ENCODE measurements at regions not wholly inside any gene's neighbourhood (a gene's known extent, or its start where the extent isn't known, plus 50 kb on each side); places are given as distances from the start of the nearest gene placed in this dataset.

DNA sequence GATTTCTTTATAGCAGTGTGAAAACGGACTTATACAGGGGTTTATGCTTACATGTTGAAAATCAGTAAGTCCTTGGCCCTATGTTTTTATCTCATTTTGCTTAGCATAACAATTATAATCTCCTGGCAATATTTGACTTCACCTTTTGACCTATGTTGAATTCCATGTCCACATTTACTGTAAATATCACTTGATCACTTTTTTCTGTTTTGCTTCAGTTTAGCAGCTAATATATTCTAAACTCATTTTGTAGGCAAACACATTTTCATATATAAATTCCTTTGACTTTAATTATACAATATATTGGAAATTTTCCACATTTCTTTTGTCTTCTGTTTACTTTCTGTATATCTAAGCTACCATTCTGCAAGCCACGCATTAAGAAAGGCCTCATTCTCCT, 674.0 kb downstream of the MAT2B start:
- Histone ChIP-seq H3K27ac (ENCODE audit: low read depth in 2 of 2, low read length in 1 of 2) (no peak overlapping the region), H3K9me3 (ENCODE audit: control insufficient read depth in 2 of 2, insufficient read depth in 1 of 2, low read depth in 1 of 2, low read length in 1 of 2) (no peaks in the 10 kb centered on the region), H3K27me3 (ENCODE audit: control insufficient read depth in 1 of 2, insufficient read depth in 2 of 2, low read length in 2 of 2) (no peaks in the 10 kb centered on the region), H3K4me1 (ENCODE audit: control insufficient read depth in 2 of 2, insufficient read depth in 2 of 2, low read length in 1 of 2) (no peaks in the 10 kb centered on the region), H3K4me3 (ENCODE audit: low read depth in 1 of 2, low read length in 2 of 2) (no peak overlapping the region), H3K36me3 (ENCODE audit: control insufficient read depth in 2 of 2, insufficient read depth in 2 of 2, low read length in 1 of 2) (no peaks in the 10 kb centered on the region)
- 67 to 70% methylated on average over 2 of the region's 2 CpGs for WGBS, 2 donors

DNA sequence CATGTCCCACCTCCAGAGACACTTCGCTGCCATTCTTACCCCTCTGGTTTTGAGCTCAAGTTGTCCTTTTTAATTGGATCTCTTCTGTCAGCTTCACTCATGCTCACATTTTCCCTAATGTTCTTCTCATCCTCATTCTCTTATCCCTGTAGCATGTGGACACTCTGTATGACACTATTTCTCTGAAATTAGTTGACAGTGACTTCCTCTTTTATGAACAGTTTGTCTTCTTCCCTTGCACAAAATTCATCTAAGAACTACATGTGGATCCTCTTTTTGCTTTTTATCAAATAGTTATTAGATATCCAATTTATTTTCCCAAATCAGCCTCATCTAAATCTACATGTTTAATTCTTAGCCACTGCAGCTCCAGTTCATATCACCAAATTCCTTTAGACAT, 676.2 kb downstream of the MAT2B start:
- WGBS, 2 donors, result 92 to 93% methylated on average over 1 of the region's 1 CpG
- no peaks in the 10 kb centered on the region for H3K9me3 ChIP-seq (ENCODE audit: control insufficient read depth in 2 of 2, insufficient read depth in 1 of 2, low read depth in 1 of 2, low read length in 1 of 2)
- no peak overlapping the region for H3K27ac ChIP-seq (ENCODE audit: low read depth in 2 of 2, low read length in 1 of 2)
- H3K36me3 ChIP-seq (ENCODE audit: control insufficient read depth in 2 of 2, insufficient read depth in 2 of 2, low read length in 1 of 2), result no peaks in the 10 kb centered on the region
- H3K4me3 ChIP-seq (ENCODE audit: low read depth in 1 of 2, low read length in 2 of 2), result no peak overlapping the region
- H3K4me1 ChIP-seq (ENCODE audit: control insufficient read depth in 2 of 2, insufficient read depth in 2 of 2, low read length in 1 of 2), result no peaks in the 10 kb centered on the region
- H3K27me3 ChIP-seq (ENCODE audit: control insufficient read depth in 1 of 2, insufficient read depth in 2 of 2, low read length in 2 of 2), result no peaks in the 10 kb centered on the region

DNA sequence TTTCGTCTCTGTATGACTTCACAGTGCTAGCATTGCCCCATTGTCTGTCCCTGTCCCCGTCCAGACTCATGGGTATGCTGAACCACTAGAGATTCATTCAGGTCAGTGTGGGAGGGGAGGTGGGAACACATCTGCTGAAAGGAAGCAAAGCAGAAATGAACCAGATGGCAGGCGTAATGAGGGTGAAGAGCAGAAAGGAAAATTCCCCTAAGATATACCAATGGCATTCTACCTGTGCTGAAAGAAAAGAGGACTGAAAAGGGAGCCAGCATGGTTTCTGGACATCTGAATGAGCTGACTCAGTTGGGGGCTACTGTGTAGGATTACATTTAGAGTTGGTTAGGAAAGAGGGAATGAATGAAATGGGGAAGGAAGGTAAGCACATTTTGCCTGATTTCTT, 678.7 kb downstream of the MAT2B start:
- Histone ChIP-seq H3K27me3 (ENCODE audit: control insufficient read depth in 1 of 2, insufficient read depth in 2 of 2, low read length in 2 of 2) (no peaks in the 10 kb centered on the region), H3K9me3 (ENCODE audit: control insufficient read depth in 2 of 2, insufficient read depth in 1 of 2, low read depth in 1 of 2, low read length in 1 of 2) (no peaks in the 10 kb centered on the region), H3K4me3 (ENCODE audit: low read depth in 1 of 2, low read length in 2 of 2) (no peak overlapping the region), H3K4me1 (ENCODE audit: control insufficient read depth in 2 of 2, insufficient read depth in 2 of 2, low read length in 1 of 2) (no peaks in the 10 kb centered on the region), H3K36me3 (ENCODE audit: control insufficient read depth in 2 of 2, insufficient read depth in 2 of 2, low read length in 1 of 2) (no peaks in the 10 kb centered on the region), H3K27ac (ENCODE audit: low read depth in 2 of 2, low read length in 1 of 2) (no peak overlapping the region)
- 63 to 74% methylated on average over 3 of the region's 3 CpGs for WGBS, 2 donors

DNA sequence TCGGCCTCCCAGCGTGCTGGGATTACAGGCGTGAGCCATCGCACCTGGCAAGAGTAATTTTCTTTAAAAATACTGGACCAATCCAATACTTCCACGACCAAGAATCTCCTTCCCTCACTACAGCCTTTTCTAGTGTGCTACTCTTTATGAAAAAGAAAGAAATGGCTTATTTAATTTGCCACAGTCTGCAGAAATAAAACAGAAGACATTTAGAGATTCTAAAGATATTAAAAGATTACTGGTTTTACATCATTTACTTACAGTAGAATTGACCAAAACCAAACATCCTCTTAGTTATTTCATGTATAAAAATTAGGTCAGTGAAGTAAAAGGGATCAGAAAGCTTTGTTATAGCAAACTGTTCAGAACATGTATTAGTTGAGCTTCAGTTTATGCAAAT, 679.6 kb downstream of the MAT2B start:
- no peak overlapping the region for H3K27ac ChIP-seq (ENCODE audit: low read depth in 2 of 2, low read length in 1 of 2)
- no peaks in the 10 kb centered on the region for H3K27me3 ChIP-seq (ENCODE audit: control insufficient read depth in 1 of 2, insufficient read depth in 2 of 2, low read length in 2 of 2)
- WGBS, 2 donors, result 81 to 84% methylated on average over 5 of the region's 5 CpGs

DNA sequence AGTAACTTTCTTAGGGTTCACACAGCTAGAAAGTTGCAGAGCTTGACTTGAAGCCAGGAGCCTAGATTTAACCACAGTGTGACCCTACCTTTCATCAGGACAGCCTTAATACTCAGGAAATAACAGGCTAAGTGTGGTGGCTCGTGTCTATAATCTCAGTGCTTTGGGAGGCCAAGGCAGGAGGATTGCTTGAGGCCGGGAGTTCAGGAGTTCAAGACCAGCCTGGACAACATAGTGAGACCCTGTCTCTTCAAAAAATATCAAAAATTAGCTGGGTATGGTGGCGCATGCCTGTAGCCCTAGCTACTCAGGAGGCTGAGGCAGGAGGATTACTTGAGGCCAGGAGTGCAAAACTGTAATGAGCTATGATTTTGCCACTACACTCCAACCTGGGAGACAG, 681.1 kb downstream of the MAT2B start:
- 75 to 79% methylated on average over 3 of the region's 3 CpGs for WGBS, 2 donors
- no peaks in the 10 kb centered on the region for H3K9me3 ChIP-seq (ENCODE audit: control insufficient read depth in 2 of 2, insufficient read depth in 1 of 2, low read depth in 1 of 2, low read length in 1 of 2)
- no peaks in the 10 kb centered on the region for H3K4me1 ChIP-seq (ENCODE audit: control insufficient read depth in 2 of 2, insufficient read depth in 2 of 2, low read length in 1 of 2)

More for the DNA sequence above, 679.6 kb downstream of the MAT2B start:
- Histone ChIP-seq H3K4me1 (ENCODE audit: control insufficient read depth in 2 of 2, insufficient read depth in 2 of 2, low read length in 1 of 2) (no peaks in the 10 kb centered on the region), H3K4me3 (ENCODE audit: low read depth in 1 of 2, low read length in 2 of 2) (no peak overlapping the region), H3K9me3 (ENCODE audit: control insufficient read depth in 2 of 2, insufficient read depth in 1 of 2, low read depth in 1 of 2, low read length in 1 of 2) (no peaks in the 10 kb centered on the region), H3K36me3 (ENCODE audit: control insufficient read depth in 2 of 2, insufficient read depth in 2 of 2, low read length in 1 of 2) (no peaks in the 10 kb centered on the region)

DNA sequence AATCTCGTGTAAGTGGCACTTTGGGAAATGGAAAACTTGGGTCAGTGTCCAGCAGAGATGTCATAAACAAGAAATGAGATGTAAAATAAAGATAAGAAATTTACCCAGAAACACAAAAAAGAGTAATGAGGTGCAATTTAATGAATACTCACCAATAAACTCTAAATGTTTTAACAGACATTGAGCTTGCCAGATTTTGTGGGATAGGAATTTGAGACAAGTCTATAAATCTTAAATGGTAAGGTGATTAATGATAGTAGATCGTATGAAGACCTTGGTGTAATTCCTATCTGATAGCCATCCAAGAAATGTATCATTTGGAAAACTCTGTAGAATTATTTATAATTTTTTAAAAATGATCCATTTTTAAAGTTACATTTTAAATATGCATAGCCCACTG, 682.4 kb downstream of the MAT2B start:
- Histone ChIP-seq H3K27me3 (ENCODE audit: control insufficient read depth in 1 of 2, insufficient read depth in 2 of 2, low read length in 2 of 2) (no peaks in the 10 kb centered on the region), H3K27ac (ENCODE audit: low read depth in 2 of 2, low read length in 1 of 2) (no peak overlapping the region), H3K4me3 (ENCODE audit: low read depth in 1 of 2, low read length in 2 of 2) (no peak overlapping the region), H3K4me1 (ENCODE audit: control insufficient read depth in 2 of 2, insufficient read depth in 2 of 2, low read length in 1 of 2) (no peaks in the 10 kb centered on the region), H3K36me3 (ENCODE audit: control insufficient read depth in 2 of 2, insufficient read depth in 2 of 2, low read length in 1 of 2) (no peaks in the 10 kb centered on the region), H3K9me3 (ENCODE audit: control insufficient read depth in 2 of 2, insufficient read depth in 1 of 2, low read depth in 1 of 2, low read length in 1 of 2) (no peaks in the 10 kb centered on the region)
- WGBS, 2 donors, result 38 to 54% methylated on average over 2 of the region's 2 CpGs

More for the DNA sequence above, 681.1 kb downstream of the MAT2B start:
- no peak overlapping the region for H3K27ac ChIP-seq (ENCODE audit: low read depth in 2 of 2, low read length in 1 of 2)
- H3K36me3 ChIP-seq (ENCODE audit: control insufficient read depth in 2 of 2, insufficient read depth in 2 of 2, low read length in 1 of 2), result no peaks in the 10 kb centered on the region
- no peaks in the 10 kb centered on the region for H3K27me3 ChIP-seq (ENCODE audit: control insufficient read depth in 1 of 2, insufficient read depth in 2 of 2, low read length in 2 of 2)
- no peak overlapping the region for H3K4me3 ChIP-seq (ENCODE audit: low read depth in 1 of 2, low read length in 2 of 2)

DNA sequence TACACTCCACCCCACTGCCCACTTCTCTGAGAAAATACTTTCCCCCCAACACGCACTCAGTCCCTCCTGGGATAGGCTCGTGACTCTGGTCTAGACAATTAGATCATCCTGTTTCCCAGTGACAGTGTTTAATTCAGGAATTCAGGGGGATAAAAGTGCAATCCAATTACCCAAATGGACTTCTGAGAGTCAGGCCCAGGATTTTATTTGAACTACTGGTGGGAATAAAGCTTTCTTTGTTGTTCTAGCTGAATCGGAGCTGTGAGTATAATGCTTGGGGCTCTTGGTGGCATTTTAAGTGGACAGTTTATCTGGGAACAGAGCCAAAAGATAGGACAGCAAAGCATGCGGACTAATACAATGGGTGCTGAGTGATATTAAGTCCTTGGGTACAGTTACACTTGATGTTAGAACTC, 683.3 kb downstream of the MAT2B start:
- Histone ChIP-seq H3K27me3 (ENCODE audit: control insufficient read depth in 1 of 2, insufficient read depth in 2 of 2, low read length in 2 of 2) (no peaks in the 10 kb centered on the region), H3K27ac (ENCODE audit: low read depth in 2 of 2, low read length in 1 of 2) (no peak overlapping the region), H3K4me3 (ENCODE audit: low read depth in 1 of 2, low read length in 2 of 2) (no peak overlapping the region), H3K9me3 (ENCODE audit: control insufficient read depth in 2 of 2, insufficient read depth in 1 of 2, low read depth in 1 of 2, low read length in 1 of 2) (no peaks in the 10 kb centered on the region), H3K4me1 (ENCODE audit: control insufficient read depth in 2 of 2, insufficient read depth in 2 of 2, low read length in 1 of 2) (no peaks in the 10 kb centered on the region), H3K36me3 (ENCODE audit: control insufficient read depth in 2 of 2, insufficient read depth in 2 of 2, low read length in 1 of 2) (no peaks in the 10 kb centered on the region)
- WGBS, 2 donors, result 58 to 65% methylated on average over 4 of the region's 4 CpGs

DNA sequence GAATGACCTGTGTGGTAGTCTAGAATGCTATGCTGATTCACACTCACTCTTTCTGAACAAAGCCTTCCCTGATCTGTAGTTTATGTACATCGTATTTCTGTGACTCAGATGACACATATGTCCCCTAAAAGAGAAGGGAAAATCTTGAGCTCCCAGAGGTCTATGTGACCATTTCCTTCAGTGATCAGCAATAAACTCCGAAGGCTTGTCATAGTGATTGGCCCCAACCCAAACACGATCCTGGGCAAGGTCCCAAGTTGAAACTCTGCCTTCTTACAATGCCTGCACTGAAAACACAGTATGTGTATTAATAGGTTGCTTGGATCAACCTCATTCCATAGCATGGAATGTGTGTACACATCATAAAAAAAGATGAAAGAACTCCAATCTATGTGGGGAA, 685.8 kb downstream of the MAT2B start:
- no peak overlapping the region for H3K27ac ChIP-seq (ENCODE audit: low read depth in 2 of 2, low read length in 1 of 2)
- no peak overlapping the region for H3K4me3 ChIP-seq (ENCODE audit: low read depth in 1 of 2, low read length in 2 of 2)
- no peaks in the 10 kb centered on the region for H3K4me1 ChIP-seq (ENCODE audit: control insufficient read depth in 2 of 2, insufficient read depth in 2 of 2, low read length in 1 of 2)
- WGBS, 2 donors, result 19 to 24% methylated on average over 3 of the region's 3 CpGs
- H3K27me3 ChIP-seq (ENCODE audit: control insufficient read depth in 1 of 2, insufficient read depth in 2 of 2, low read length in 2 of 2), result no peaks in the 10 kb centered on the region
- no peaks in the 10 kb centered on the region for H3K9me3 ChIP-seq (ENCODE audit: control insufficient read depth in 2 of 2, insufficient read depth in 1 of 2, low read depth in 1 of 2, low read length in 1 of 2)
- no peaks in the 10 kb centered on the region for H3K36me3 ChIP-seq (ENCODE audit: control insufficient read depth in 2 of 2, insufficient read depth in 2 of 2, low read length in 1 of 2)

DNA sequence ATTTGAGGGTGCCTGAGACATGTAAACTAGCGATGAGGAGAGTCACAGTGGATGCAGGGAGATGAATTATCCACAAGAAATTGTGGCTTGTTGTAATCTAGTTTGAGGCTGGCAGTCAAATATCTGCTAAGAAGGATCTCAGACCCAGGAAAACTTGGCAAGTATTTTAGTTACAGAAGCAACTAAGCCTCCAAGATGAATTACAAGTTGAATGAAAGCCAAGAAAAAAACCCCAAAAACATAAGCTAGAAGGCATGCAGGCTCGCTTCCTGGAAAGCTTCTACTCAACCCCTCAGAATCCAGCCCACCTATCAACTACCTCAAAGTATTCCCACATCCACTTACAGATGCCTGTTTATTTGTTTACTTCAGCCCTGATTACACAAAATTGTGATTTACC, 696.9 kb downstream of the MAT2B start:
- no peak overlapping the region for H3K4me3 ChIP-seq (ENCODE audit: low read depth in 1 of 2, low read length in 2 of 2)
- H3K36me3 ChIP-seq (ENCODE audit: control insufficient read depth in 2 of 2, insufficient read depth in 2 of 2, low read length in 1 of 2), result no peaks in the 10 kb centered on the region
- H3K27ac ChIP-seq (ENCODE audit: low read depth in 2 of 2, low read length in 1 of 2), result no peak overlapping the region
- H3K27me3 ChIP-seq (ENCODE audit: control insufficient read depth in 1 of 2, insufficient read depth in 2 of 2, low read length in 2 of 2), result no peaks in the 10 kb centered on the region
- no peaks in the 10 kb centered on the region for H3K4me1 ChIP-seq (ENCODE audit: control insufficient read depth in 2 of 2, insufficient read depth in 2 of 2, low read length in 1 of 2)
- WGBS, 2 donors, result 32 to 44% methylated on average over 2 of the region's 2 CpGs
- no peaks in the 10 kb centered on the region for H3K9me3 ChIP-seq (ENCODE audit: control insufficient read depth in 2 of 2, insufficient read depth in 1 of 2, low read depth in 1 of 2, low read length in 1 of 2)

DNA sequence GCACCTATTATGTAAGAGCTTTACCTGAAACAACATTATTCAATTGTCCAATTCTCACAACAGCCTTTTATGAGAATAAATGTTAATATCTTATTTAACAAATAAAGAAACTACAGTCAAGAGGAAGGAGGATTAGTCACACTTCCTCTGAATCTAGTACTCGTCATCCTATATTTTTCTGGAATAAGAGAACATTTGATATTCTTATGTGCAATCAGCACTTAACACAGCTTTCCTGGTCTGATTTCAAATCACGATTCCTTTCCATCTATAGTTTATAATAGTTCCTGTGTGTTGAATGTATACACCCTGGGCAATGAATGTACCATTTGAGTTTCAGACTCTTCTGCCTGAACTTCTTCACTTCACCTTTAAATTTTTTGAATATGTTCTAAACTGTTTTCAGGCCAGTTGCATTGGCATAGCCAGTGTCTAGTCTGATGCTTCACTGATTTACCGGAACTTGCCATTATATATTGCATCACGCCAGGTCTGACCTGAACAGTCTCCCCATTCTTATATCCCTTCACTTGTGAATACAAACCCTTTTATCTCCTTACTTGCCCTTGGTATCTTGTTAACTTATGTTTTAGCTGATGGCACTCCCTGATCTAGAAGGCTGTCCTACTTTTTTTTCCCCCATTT, 698.3 kb downstream of the MAT2B start:
- H3K4me1 ChIP-seq (ENCODE audit: control insufficient read depth in 2 of 2, insufficient read depth in 2 of 2, low read length in 1 of 2), result no peaks in the 10 kb centered on the region
- no peaks in the 10 kb centered on the region for H3K27me3 ChIP-seq (ENCODE audit: control insufficient read depth in 1 of 2, insufficient read depth in 2 of 2, low read length in 2 of 2)
- no peak overlapping the region for H3K27ac ChIP-seq (ENCODE audit: low read depth in 2 of 2, low read length in 1 of 2)
- no peaks in the 10 kb centered on the region for H3K9me3 ChIP-seq (ENCODE audit: control insufficient read depth in 2 of 2, insufficient read depth in 1 of 2, low read depth in 1 of 2, low read length in 1 of 2)
- 78% methylated on average over 4 of the region's 4 CpGs for WGBS, 2 donors
- no peaks in the 10 kb centered on the region for H3K36me3 ChIP-seq (ENCODE audit: control insufficient read depth in 2 of 2, insufficient read depth in 2 of 2, low read length in 1 of 2)
- no peak overlapping the region for H3K4me3 ChIP-seq (ENCODE audit: low read depth in 1 of 2, low read length in 2 of 2)
